ENCODE measurements at regions not wholly inside any gene's neighbourhood (a gene's known extent, or its start where the extent isn't known, plus 50 kb on each side); places are given as distances from the start of the nearest gene placed in this dataset.

DNA sequence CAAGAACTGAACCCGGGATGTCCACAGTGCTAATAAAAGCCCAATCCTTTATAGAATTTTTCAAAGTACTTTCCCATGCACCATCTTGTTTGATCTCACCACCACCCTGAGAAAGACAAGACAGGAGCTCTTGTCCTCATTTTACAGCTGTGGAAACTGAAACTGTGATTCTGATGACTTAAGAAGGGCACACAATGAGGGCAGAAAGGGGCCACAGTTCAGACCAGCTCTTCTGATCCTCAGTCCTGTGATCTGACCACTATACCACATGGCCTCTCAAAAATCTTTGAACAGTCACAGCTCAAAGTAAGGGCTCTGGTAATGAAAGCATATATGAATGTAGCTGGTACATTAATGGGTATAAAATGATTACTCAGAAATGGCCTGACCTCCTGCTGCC is 127.3 kb upstream of the CPEB2 start:
- Histone ChIP-seq H2AK5ac (ENCODE audit: insufficient read length, low read length) (no peak overlapping the region), H3K23me2 (ENCODE audit: insufficient read length, low read depth, low read length, poor library complexity, severe bottlenecking) (no peaks in the 10 kb centered on the region), H2AFZ (ENCODE audit: low read length) (no peak overlapping the region), H4K20me1 (ENCODE audit: control insufficient read depth, insufficient read depth, insufficient read length) (no peaks in the 10 kb centered on the region), H3K56ac (ENCODE audit: insufficient read length, low read depth, low read length) (no peak overlapping the region), H3K27me3 (ENCODE audit: insufficient read depth, low read length) (no peaks in the 10 kb centered on the region), H3K79me1 (ENCODE audit: insufficient read depth, low read depth, low read length, poor library complexity, severe bottlenecking) (no peaks in the 10 kb centered on the region), H3K18ac (ENCODE audit: insufficient read length, low read depth, low read length) (no peak overlapping the region), H3K23ac (ENCODE audit: insufficient read length, low read depth, low read length) (no peak overlapping the region), H3K9ac (ENCODE audit: extremely low read depth, insufficient read length, low read length) (no peak overlapping the region), H3T11ph (ENCODE audit: low read length) (no peak overlapping the region), H3K9me3 (ENCODE audit: control insufficient read depth, low read depth, low read length) (no peaks in the 10 kb centered on the region), H3K79me2 (ENCODE audit: insufficient read depth, low read length) (no peaks in the 10 kb centered on the region), H2BK15ac (ENCODE audit: low read depth, low read length) (no peak overlapping the region), H3K27ac (ENCODE audit: insufficient read length, low read depth, low read length) (no peak overlapping the region), H4K5ac (ENCODE audit: insufficient read length, low read depth, low read length) (no peak overlapping the region), H3K14ac (ENCODE audit: insufficient read depth, low read length) (no peak overlapping the region), H4K8ac (replicated peaks; ENCODE audit: insufficient read length, low read depth, low read length) (no peak overlapping the region), H4K91ac (ENCODE audit: insufficient read length, low read depth, low read length) (no peak overlapping the region), H2BK20ac (ENCODE audit: low read depth, low read length, poor library complexity, severe bottlenecking) (no peak overlapping the region), H2BK120ac (ENCODE audit: low read depth, low read length, poor library complexity, severe bottlenecking) (no peak overlapping the region), H3K4me1 (ENCODE audit: insufficient read depth, low read length) (peaks cover 3% of the 10 kb centered on the region; the same call in 1 of the 2 replicates), H3K4me2 (ENCODE audit: insufficient read depth, insufficient read length, low read length) (no peak overlapping the region), H2BK5ac (ENCODE audit: insufficient read length, low read length) (no peak overlapping the region), H2BK12ac (ENCODE audit: insufficient read length, low read depth, low read length) (no peak overlapping the region), H3K4ac (ENCODE audit: low read depth, low read length) (no peak overlapping the region)
- DNase-seq = no peak
- no peaks in the 10 kb centered on the region; a peak in 1 of 5 replicates for H3K9me3 Mint-ChIP-seq
- H3K27ac Mint-ChIP-seq = no peak overlapping the region
- no peaks in the 10 kb centered on the region; a peak in 1 of 7 replicates for H3K36me3 Mint-ChIP-seq (ENCODE audit: insufficient read depth in 1 of 3, low read depth in 3 of 3)
- no CpG with 5 or more reads among the region's 1 CpG for WGBS (ENCODE audit: extremely low coverage, insufficient read length, low lambda C conversion rate)
- peaks cover 8% of the 10 kb centered on the region in 2 experiments; a peak in 3 of 4 replicates for H3K4me1 Mint-ChIP-seq
- no peaks in the 10 kb centered on the region; the same call in 1 of the 2 replicates for H3K27me3 Mint-ChIP-seq (ENCODE audit: low read depth)
- H3K4me3 Mint-ChIP-seq = no peak overlapping the region
- TF ChIP-seq, protein P1, sequence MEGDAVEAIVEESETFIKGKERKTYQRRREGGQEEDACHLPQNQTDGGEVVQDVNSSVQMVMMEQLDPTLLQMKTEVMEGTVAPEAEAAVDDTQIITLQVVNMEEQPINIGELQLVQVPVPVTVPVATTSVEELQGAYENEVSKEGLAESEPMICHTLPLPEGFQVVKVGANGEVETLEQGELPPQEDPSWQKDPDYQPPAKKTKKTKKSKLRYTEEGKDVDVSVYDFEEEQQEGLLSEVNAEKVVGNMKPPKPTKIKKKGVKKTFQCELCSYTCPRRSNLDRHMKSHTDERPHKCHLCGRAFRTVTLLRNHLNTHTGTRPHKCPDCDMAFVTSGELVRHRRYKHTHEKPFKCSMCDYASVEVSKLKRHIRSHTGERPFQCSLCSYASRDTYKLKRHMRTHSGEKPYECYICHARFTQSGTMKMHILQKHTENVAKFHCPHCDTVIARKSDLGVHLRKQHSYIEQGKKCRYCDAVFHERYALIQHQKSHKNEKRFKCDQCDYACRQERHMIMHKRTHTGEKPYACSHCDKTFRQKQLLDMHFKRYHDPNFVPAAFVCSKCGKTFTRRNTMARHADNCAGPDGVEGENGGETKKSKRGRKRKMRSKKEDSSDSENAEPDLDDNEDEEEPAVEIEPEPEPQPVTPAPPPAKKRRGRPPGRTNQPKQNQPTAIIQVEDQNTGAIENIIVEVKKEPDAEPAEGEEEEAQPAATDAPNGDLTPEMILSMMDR (conservative IDR thresholded peaks at IDR 0.05) = no peak

Measured in H9 (cell line).